ENCODE measurements at regions not wholly inside any gene's neighbourhood (a gene's known extent, or its start where the extent isn't known, plus 50 kb on each side); places are given as distances from the start of the nearest gene placed in this dataset.
"Not testable (repeated sequence)": the region's sequence is repeated elsewhere in the genome, so short reads cannot be mapped to it uniquely, and the experiment has no call there.

DNA sequence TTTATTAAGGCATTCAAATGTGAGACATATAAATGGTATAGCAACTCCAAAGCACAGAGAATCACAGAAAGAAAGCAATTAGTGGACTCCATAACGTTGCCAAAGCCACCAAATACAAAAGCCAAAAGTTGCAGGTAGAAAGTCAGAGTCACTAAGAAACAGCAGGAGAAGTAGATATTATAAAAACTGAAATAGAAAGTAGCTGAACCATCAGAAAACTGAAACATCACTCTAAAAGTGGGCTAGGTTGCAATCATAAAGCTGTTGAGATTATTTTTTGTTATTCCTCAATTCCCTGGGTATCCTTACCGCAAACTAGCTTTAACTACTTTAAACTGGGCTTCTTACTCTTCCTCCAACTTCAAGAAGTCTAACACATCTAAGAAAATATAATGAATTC, 108.1 kb upstream of the ARRDC3 start:
- H3K4me3 ChIP-seq (ENCODE audit: low read depth, low read length) = no peak overlapping the region
- TF ChIP-seq, protein P1, sequence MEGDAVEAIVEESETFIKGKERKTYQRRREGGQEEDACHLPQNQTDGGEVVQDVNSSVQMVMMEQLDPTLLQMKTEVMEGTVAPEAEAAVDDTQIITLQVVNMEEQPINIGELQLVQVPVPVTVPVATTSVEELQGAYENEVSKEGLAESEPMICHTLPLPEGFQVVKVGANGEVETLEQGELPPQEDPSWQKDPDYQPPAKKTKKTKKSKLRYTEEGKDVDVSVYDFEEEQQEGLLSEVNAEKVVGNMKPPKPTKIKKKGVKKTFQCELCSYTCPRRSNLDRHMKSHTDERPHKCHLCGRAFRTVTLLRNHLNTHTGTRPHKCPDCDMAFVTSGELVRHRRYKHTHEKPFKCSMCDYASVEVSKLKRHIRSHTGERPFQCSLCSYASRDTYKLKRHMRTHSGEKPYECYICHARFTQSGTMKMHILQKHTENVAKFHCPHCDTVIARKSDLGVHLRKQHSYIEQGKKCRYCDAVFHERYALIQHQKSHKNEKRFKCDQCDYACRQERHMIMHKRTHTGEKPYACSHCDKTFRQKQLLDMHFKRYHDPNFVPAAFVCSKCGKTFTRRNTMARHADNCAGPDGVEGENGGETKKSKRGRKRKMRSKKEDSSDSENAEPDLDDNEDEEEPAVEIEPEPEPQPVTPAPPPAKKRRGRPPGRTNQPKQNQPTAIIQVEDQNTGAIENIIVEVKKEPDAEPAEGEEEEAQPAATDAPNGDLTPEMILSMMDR (IDR thresholded peaks at IDR 0.05; ENCODE audit: insufficient read depth, low read depth, low read length) = no peak

DNA sequence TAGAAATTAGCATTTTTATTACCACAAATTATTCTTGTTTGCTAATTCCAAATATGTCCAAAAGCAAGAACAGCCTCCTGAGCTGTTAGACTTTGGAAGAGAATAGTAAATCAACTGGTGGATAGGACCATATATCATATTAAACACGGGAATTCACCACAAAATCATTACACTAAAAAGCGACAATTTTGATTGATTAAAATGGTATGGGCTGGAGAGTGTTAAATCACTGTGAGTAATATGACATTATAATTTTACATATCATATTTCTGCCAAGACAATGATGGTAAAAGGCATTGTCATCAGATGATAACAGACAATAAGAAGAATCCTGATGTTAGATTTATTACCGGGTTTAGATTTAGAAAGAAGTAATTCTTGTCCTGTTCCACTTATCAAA, 107.2 kb upstream of the ARRDC3 start:
- DNase-seq (ENCODE audit: low read depth) = no peak
- TF ChIP-seq, protein P1 (IDR thresholded peaks at IDR 0.05; ENCODE audit: insufficient read depth, low read depth, low read length) = no peak
- no peak overlapping the region for H3K4me3 ChIP-seq (ENCODE audit: low read depth, low read length)

More for the DNA sequence above, 108.1 kb upstream of the ARRDC3 start:
- no peak for DNase-seq (ENCODE audit: low read depth)

DNA sequence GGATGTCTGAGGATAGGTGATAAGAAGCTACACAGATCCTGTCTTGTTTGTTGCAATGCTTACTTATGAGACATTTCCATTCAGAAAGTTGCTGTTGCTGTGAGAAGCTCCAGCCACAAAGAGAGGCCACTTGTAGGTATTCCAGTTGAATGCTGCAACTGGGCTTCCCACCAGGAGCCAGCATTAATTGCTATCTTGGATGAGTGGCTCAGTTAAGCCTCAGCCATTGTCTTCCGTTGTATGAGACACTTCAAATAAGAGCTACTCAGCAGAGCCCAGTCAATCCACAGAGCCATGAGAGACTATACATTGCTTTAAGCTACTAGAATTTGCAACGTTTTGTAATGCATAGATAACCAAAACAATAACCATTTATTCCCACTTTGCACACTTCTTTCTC, 104.3 kb upstream of the ARRDC3 start:
- TF ChIP-seq, protein P1 (IDR thresholded peaks at IDR 0.05; ENCODE audit: insufficient read depth, low read depth, low read length) = no peak
- H3K4me3 ChIP-seq (ENCODE audit: low read depth, low read length) = no peak overlapping the region
- no peak for DNase-seq (ENCODE audit: low read depth)

DNA sequence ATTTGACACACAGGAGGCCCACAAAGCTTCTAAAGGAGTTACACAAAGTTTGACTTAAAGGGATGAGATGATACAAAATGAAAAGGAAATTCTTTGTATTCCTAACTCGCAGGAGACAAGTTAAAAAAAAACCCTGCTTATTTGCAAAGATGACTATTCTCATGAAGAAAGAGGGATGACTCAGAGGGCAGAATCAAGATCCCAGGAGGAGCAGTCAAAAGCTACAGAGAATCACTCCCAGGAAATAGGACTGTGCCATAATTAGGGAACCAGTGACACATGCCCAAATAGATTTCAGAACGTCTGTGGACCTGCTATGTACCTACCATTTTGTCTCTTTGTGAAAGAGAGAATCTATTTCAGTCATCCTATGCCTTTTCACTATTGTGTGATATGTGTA, 103.5 kb upstream of the ARRDC3 start:
- DNase-seq (ENCODE audit: low read depth) = peak; percentile 20
- TF ChIP-seq, protein P1 (IDR thresholded peaks at IDR 0.05; ENCODE audit: insufficient read depth, low read depth, low read length) = no peak
- H3K4me3 ChIP-seq (ENCODE audit: low read depth, low read length) = no peak overlapping the region

DNA sequence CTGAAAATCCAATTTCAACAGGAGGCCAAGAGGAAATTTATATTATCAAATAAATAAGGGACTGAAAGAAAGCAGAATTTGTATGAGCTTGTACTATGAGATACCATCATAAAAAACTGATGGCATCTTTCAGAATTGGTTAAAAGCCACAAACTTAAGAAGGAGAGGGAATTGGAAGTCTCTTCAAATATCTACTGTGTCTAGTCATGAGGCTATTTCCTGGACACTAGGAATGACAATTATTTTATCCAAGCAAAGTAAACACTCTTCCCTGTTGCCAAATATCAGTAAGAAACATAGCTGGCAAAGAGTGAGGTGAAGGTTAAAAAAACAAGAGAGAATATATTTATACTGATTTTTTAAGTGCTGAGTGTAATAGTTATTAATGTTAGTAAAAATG, 101.5 kb upstream of the ARRDC3 start:
- no peak overlapping the region for H3K4me3 ChIP-seq (ENCODE audit: low read depth, low read length)
- TF ChIP-seq, protein P1 (IDR thresholded peaks at IDR 0.05; ENCODE audit: insufficient read depth, low read depth, low read length) = no peak
- DNase-seq (ENCODE audit: low read depth) = no peak

DNA sequence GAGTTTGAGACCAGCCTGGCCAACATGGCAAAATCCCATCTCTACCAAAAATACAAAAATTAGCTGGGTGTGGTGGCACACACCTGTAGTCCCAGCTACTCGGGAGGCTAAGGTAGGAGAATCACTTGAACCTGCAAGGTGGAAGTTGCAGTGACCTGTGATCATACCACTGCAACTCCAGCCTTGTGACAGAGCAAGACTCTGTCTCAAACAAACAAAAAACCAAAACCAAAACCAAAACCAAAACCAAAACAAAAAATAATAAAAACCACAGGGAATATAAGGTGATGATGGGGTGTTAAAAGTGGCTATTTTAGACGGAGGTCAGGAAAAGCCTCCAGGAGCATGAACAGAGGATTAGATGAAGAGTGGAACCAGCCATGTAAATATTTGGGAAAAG, 96.3 kb upstream of the ARRDC3 start:
- H3K4me3 ChIP-seq (ENCODE audit: low read depth, low read length) = peak overlapping the region; percentile 5
- not testable (repeated sequence) for DNase-seq (ENCODE audit: low read depth)

DNA sequence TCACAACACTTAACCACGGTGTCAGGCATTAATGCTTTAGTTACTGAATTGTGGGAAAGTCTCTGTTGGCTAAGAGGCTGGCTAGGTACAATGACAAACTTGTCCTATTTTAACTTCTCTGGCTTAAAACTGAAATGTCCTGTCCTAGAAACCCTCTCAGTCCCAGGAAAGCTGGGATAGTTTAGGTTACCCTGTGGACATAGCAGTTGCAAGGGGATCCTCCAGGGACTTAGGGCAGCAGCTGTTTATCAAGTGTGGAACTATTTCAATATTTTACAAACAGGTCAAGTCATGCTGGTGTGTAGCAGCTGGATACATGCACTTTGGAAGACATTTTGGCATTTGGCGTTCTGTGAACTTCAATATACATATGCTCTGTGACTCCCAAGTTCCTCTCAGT, 95.0 kb upstream of the ARRDC3 start:
- no peak overlapping the region for H3K4me3 ChIP-seq (ENCODE audit: low read depth, low read length)
- no peak for DNase-seq (ENCODE audit: low read depth)
- TF ChIP-seq, protein P1 (IDR thresholded peaks at IDR 0.05; ENCODE audit: insufficient read depth, low read depth, low read length) = no peak
